Fibroblast of lung (primary cell): ENCODE measurements at regions not wholly inside any gene's neighbourhood (a gene's known extent, or its start where the extent isn't known, plus 50 kb on each side); places are given as distances from the start of the nearest gene placed in this dataset.

Experiments used
- DNase-seq, 2 donors: peaks; one replicate each; pipeline versions ENCODE4 v3.0.0 to v3.0.0-alpha.2; 2010; ENCODE audit warnings: low read depth in 2 of 2
- H2AFZ ChIP-seq: 2 replicates; pipeline ENCODE4 v1.5.1; 2012; ENCODE audit warnings: low read length, control low read depth, inconsistent platforms
- H3K27ac ChIP-seq: 2 replicates; pipeline ENCODE4 v1.5.1; 2011; ENCODE audit warnings: low read length, control low read depth; ENCODE audit not compliant: insufficient read depth
- H3K27me3 ChIP-seq: 2 replicates; pipeline ENCODE4 v1.5.1; 2011; ENCODE audit warnings: mild to moderate bottlenecking, low read length; ENCODE audit not compliant: control insufficient read depth, insufficient read depth
- H3K36me3 ChIP-seq: 2 replicates; pipeline ENCODE4 v1.5.1; 2011; ENCODE audit warnings: low read length; ENCODE audit not compliant: control insufficient read depth, insufficient read depth
- H3K4me1 ChIP-seq: 2 replicates; pipeline ENCODE4 v1.5.1; 2011; ENCODE audit warnings: low read length; ENCODE audit not compliant: control insufficient read depth, insufficient read depth; ENCODE audit errors: extremely low read depth
- H3K4me2 ChIP-seq: 2 replicates; pipeline ENCODE4 v1.5.1; 2011; ENCODE audit warnings: low read length, control low read depth; ENCODE audit not compliant: insufficient read depth; ENCODE audit errors: extremely low read depth
- H3K4me3 ChIP-seq, 4 experiments: fragments of 200-600 bp in 1 of 4; sonication (generic) in 1 of 4; replicated peaks in 1 of 4; 2 replicates each; pipeline ENCODE4 v1.5.1; 2011 to 2016; ENCODE audit warnings: low read length in 4 of 4, low read depth in 3 of 4, mild to moderate bottlenecking in 3 of 4, control low read depth in 2 of 4, inconsistent platforms in 1 of 4, mixed read lengths in 1 of 4; ENCODE audit not compliant: insufficient read depth in 1 of 4; ENCODE audit errors: control extremely low read depth in 1 of 4
- H3K79me2 ChIP-seq: 2 replicates; pipeline ENCODE4 v1.5.1; 2012; ENCODE audit warnings: mild to moderate bottlenecking, low read length, inconsistent platforms; ENCODE audit not compliant: control insufficient read depth, insufficient read depth
- H3K9ac ChIP-seq: 2 replicates; pipeline ENCODE4 v1.5.1; 2011; ENCODE audit warnings: mild to moderate bottlenecking, low read length, control low read depth; ENCODE audit not compliant: insufficient read depth
- H3K9me3 ChIP-seq: 2 replicates; pipeline ENCODE4 v1.5.1; 2012; ENCODE audit warnings: low read depth, low read length; ENCODE audit not compliant: control insufficient read depth, insufficient read depth
- H4K20me1 ChIP-seq: 2 replicates; pipeline ENCODE4 v1.5.1; 2011; ENCODE audit warnings: low read length; ENCODE audit not compliant: control insufficient read depth, insufficient read depth; ENCODE audit errors: extremely low read depth
- EZH2 ChIP-seq: IDR thresholded peaks from 2 replicates; pipeline ENCODE4 v1.5.1; 2012; ENCODE audit warnings: low read length, control low read depth, mild to moderate bottlenecking; ENCODE audit errors: missing control alignments
- TF ChIP-seq, protein P1 (sequence below), 2 donors: IDR thresholded peaks in 1 of 2; conservative IDR thresholded peaks in 1 of 2; 1 replicate in 1 of 2; 2 replicates in 1 of 2; pipeline ENCODE4 v1.5.1; 2011 to 2012; ENCODE audit warnings: low read length in 2 of 2, control low read depth in 1 of 2, inconsistent platforms in 1 of 2, low read depth in 1 of 2, mild to moderate bottlenecking in 1 of 2

DNA sequence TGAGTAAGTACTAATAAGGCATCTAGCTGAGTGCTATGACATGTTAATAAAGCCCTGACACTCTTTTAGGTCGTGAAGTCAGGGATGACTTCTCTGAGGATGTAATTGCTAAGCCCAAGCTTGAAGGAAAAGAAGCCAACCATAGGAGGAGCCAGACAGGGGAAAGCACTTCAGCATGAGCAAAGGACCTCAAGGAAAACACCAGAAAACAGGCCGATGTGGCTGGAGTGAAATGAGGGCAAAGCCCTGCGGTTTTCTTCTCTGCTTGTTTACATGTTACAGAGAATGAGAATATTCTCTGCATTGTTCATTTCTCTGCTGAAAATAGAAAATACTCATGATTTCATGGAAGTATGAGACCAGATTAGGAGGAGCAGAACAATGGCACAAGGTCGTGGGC lies 112.5 kb upstream of the ARHGAP28 start:
- H3K4me1 ChIP-seq = no peaks in the 10 kb centered on the region
- H3K36me3 ChIP-seq = no peaks in the 10 kb centered on the region

DNA sequence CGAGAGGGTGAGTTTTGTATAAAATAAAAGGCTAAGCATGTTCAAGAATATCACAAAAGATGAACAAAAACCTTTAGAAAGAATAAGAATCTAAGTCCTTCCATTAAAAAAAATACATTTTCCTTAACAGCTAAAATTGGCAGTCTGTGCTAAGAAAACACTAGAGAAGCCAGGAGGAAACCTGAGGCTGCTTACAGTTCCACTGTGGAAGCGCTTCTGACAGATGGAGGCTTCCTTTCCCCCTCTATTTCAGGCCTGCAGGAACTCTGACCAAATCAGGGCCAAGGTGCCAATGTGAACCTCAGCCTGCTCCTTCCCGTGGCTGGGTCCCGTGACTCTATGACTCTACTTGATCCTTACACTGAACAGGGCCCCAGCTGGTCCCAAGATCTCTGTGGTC lies 108.1 kb upstream of the ARHGAP28 start:
- Histone ChIP-seq H3K36me3 (no peaks in the 10 kb centered on the region), H3K27me3 (no peaks in the 10 kb centered on the region), H3K27ac (no peak overlapping the region), H2AFZ (no peak overlapping the region), H3K9me3 (no peaks in the 10 kb centered on the region), H4K20me1 (no peaks in the 10 kb centered on the region), H3K9ac (no peak overlapping the region), H3K4me1 (peaks cover 3% of the 10 kb centered on the region), H3K79me2 (no peaks in the 10 kb centered on the region), H3K4me3 (no peak overlapping the region), H3K4me2 (no peak overlapping the region)
- no peak for TF ChIP-seq EZH2
- TF ChIP-seq, protein P1, sequence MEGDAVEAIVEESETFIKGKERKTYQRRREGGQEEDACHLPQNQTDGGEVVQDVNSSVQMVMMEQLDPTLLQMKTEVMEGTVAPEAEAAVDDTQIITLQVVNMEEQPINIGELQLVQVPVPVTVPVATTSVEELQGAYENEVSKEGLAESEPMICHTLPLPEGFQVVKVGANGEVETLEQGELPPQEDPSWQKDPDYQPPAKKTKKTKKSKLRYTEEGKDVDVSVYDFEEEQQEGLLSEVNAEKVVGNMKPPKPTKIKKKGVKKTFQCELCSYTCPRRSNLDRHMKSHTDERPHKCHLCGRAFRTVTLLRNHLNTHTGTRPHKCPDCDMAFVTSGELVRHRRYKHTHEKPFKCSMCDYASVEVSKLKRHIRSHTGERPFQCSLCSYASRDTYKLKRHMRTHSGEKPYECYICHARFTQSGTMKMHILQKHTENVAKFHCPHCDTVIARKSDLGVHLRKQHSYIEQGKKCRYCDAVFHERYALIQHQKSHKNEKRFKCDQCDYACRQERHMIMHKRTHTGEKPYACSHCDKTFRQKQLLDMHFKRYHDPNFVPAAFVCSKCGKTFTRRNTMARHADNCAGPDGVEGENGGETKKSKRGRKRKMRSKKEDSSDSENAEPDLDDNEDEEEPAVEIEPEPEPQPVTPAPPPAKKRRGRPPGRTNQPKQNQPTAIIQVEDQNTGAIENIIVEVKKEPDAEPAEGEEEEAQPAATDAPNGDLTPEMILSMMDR (conservative IDR thresholded peaks at IDR 0.05 in 1 of 2, IDR thresholded peaks at IDR 0.05 in 1 of 2; ENCODE audit: low read depth in 1 of 2, low read length in 2 of 2) = no peak
- no peak for DNase-seq

More for the DNA sequence above, 112.5 kb upstream of the ARHGAP28 start:
- H3K9ac ChIP-seq = no peak overlapping the region
- no peaks in the 10 kb centered on the region for H4K20me1 ChIP-seq
- no peaks in the 10 kb centered on the region for H3K9me3 ChIP-seq
- H3K4me3 ChIP-seq = no peak overlapping the region
- no peaks in the 10 kb centered on the region for H3K27me3 ChIP-seq
- no peak overlapping the region for H3K27ac ChIP-seq
- TF ChIP-seq, protein P1 (conservative IDR thresholded peaks at IDR 0.05 in 1 of 2, IDR thresholded peaks at IDR 0.05 in 1 of 2; ENCODE audit: low read depth in 1 of 2, low read length in 2 of 2) = no peak
- no peak for TF ChIP-seq EZH2
- no peak overlapping the region for H3K4me2 ChIP-seq
- H2AFZ ChIP-seq = no peak overlapping the region
- H3K79me2 ChIP-seq = no peaks in the 10 kb centered on the region
- DNase-seq = peak in 1 of 2 donors; percentile 53

DNA sequence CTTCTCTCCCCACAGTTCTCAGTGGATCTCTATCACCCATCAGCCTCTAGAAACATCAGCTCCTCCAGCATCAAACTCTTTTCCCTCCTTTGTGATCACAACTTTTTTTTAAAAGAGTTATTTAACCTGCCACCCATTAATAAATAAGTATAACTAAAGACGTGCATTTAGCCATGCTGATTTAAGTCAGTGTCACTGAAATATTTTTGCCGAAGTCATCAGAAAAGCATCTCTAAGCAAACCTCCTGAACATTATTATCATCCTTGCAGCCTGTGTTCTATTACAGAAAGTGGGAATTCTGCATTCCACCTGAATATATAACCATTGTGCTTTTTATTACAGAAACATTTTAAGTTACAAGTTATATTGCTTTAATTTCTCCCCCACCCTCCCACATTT lies 106.2 kb upstream of the ARHGAP28 start:
- H3K36me3 ChIP-seq = no peaks in the 10 kb centered on the region
- H3K4me2 ChIP-seq = no peak overlapping the region
- DNase-seq = no peak
- H3K9me3 ChIP-seq = no peaks in the 10 kb centered on the region
- H3K27ac ChIP-seq = no peak overlapping the region
- H3K79me2 ChIP-seq = no peaks in the 10 kb centered on the region
- TF ChIP-seq, protein P1 (conservative IDR thresholded peaks at IDR 0.05 in 1 of 2, IDR thresholded peaks at IDR 0.05 in 1 of 2; ENCODE audit: low read depth in 1 of 2, low read length in 2 of 2) = no peak
- TF ChIP-seq EZH2 = no peak
- no peak overlapping the region for H2AFZ ChIP-seq
- no peaks in the 10 kb centered on the region for H3K27me3 ChIP-seq
- peaks cover 3% of the 10 kb centered on the region for H3K4me1 ChIP-seq
- H3K9ac ChIP-seq = no peak overlapping the region
- no peak overlapping the region for H3K4me3 ChIP-seq
- no peaks in the 10 kb centered on the region for H4K20me1 ChIP-seq
